NB4 (cell line): ENCODE measurements at regions not wholly inside any gene's neighbourhood (a gene's known extent, or its start where the extent isn't known, plus 50 kb on each side); places are given as distances from the start of the nearest gene placed in this dataset.

Experiments used
- POLR2A ChIP-seq: IDR thresholded peaks from 2 replicates; pipeline ENCODE4 v1.6.1; 2011; ENCODE audit warnings: mild to moderate bottlenecking; ENCODE audit not compliant: insufficient read length; ENCODE audit errors: extremely low read depth
- TF ChIP-seq, protein P1 (sequence below): IDR thresholded peaks from one replicate; pipeline ENCODE4 v1.5.1; 2012; ENCODE audit warnings: low read depth, low read length
- TF ChIP-seq, protein P2 (sequence below): IDR thresholded peaks from 2 replicates; pipeline ENCODE4 v1.6.1; 2011; ENCODE audit warnings: low read depth, low read length

DNA sequence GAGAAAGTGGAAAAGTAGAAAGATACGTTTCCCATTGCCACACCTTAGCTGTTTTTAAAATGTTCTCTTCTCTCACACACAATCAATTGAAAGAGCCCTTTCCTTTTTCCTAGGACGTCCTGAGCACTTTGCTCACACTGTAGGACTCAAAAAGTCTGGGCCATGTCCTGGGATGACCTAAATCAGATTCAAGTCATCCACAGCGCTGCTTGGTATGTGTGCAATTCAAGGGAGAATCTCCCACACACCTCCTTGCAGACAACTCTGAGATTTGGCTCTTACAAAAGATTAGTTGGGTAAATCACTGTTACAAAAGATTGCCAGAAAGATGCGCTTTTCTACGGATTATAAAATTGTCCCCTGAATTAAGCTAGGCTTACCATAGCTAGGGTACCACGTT is 130.1 kb downstream of the RNASET2 start:
- no peak for TF ChIP-seq POLR2A
- TF ChIP-seq, protein P1, sequence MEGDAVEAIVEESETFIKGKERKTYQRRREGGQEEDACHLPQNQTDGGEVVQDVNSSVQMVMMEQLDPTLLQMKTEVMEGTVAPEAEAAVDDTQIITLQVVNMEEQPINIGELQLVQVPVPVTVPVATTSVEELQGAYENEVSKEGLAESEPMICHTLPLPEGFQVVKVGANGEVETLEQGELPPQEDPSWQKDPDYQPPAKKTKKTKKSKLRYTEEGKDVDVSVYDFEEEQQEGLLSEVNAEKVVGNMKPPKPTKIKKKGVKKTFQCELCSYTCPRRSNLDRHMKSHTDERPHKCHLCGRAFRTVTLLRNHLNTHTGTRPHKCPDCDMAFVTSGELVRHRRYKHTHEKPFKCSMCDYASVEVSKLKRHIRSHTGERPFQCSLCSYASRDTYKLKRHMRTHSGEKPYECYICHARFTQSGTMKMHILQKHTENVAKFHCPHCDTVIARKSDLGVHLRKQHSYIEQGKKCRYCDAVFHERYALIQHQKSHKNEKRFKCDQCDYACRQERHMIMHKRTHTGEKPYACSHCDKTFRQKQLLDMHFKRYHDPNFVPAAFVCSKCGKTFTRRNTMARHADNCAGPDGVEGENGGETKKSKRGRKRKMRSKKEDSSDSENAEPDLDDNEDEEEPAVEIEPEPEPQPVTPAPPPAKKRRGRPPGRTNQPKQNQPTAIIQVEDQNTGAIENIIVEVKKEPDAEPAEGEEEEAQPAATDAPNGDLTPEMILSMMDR: no peak
- TF ChIP-seq, protein P2, sequence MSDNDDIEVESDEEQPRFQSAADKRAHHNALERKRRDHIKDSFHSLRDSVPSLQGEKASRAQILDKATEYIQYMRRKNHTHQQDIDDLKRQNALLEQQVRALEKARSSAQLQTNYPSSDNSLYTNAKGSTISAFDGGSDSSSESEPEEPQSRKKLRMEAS: no peak
